ENCODE measurements at regions not wholly inside any gene's neighbourhood (a gene's known extent, or its start where the extent isn't known, plus 50 kb on each side); places are given as distances from the start of the nearest gene placed in this dataset.

- TF ChIP-seq, protein P1, sequence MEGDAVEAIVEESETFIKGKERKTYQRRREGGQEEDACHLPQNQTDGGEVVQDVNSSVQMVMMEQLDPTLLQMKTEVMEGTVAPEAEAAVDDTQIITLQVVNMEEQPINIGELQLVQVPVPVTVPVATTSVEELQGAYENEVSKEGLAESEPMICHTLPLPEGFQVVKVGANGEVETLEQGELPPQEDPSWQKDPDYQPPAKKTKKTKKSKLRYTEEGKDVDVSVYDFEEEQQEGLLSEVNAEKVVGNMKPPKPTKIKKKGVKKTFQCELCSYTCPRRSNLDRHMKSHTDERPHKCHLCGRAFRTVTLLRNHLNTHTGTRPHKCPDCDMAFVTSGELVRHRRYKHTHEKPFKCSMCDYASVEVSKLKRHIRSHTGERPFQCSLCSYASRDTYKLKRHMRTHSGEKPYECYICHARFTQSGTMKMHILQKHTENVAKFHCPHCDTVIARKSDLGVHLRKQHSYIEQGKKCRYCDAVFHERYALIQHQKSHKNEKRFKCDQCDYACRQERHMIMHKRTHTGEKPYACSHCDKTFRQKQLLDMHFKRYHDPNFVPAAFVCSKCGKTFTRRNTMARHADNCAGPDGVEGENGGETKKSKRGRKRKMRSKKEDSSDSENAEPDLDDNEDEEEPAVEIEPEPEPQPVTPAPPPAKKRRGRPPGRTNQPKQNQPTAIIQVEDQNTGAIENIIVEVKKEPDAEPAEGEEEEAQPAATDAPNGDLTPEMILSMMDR (IDR thresholded peaks at IDR 0.05; ENCODE audit: insufficient read depth, low read length, poor library complexity, severe bottlenecking), result no peak
- no peak for TF ChIP-seq EZH2phosphoT487 (conservative IDR thresholded peaks at IDR 0.05; ENCODE audit: low read length)
These were observed 63.6 kb upstream of the AGR3 start for GRCh38 chr7:16945372-16945771.
